ENCODE measurements at regions not wholly inside any gene's neighbourhood (a gene's known extent, or its start where the extent isn't known, plus 50 kb on each side); places are given as distances from the start of the nearest gene placed in this dataset.

GRCh38 chr10:35855155-35855947 lies 213.3 kb upstream of the FZD8 start:
- no peaks in the 10 kb centered on the region for H3K9me3 ChIP-seq (ENCODE audit: low read depth)
- no peak overlapping the region for H3K4me3 ChIP-seq
- H3K4me1 ChIP-seq (ENCODE audit: low read depth), result no peaks in the 10 kb centered on the region
- no peaks in the 10 kb centered on the region for H3K36me3 ChIP-seq
- TF ChIP-seq CTCF (IDR thresholded peaks at IDR 0.05; ENCODE audit: low read depth, low read length), result no peak
- no peaks in the 10 kb centered on the region for H3K27me3 ChIP-seq
- no peak for DNase-seq (ENCODE audit: low read depth in 1 of 2, low spot score in 1 of 2)
- H3K27ac ChIP-seq, result no peak overlapping the region

DNA sequence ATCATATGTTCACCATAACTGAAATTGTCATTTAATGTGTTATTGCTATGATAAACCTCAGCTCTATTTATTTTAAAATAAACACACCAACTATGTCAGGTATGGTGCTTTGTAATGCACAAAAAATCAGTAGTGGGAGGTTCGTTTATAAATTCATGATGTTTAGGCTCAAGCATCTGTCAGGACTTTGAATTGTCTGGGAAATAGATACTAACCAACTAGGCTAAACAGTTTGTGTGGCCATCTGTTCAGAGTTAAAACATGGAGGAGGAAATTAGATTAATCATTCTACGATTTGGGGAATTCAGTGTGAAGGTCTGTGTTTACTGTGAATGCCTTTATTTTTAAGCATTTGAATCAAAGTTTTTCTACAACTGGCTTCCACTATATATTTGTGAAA lies 212.6 kb upstream of the FZD8 start:
- no peak for TF ChIP-seq CTCF (IDR thresholded peaks at IDR 0.05; ENCODE audit: low read depth, low read length)
- Histone ChIP-seq H3K9me3 (ENCODE audit: low read depth) (no peaks in the 10 kb centered on the region), H3K4me3 (no peak overlapping the region), H3K27ac (no peak overlapping the region), H3K27me3 (no peaks in the 10 kb centered on the region), H3K4me1 (ENCODE audit: low read depth) (peaks cover 1% of the 10 kb centered on the region), H3K36me3 (no peaks in the 10 kb centered on the region)
- DNase-seq (ENCODE audit: low read depth in 1 of 2, low spot score in 1 of 2), result no peak

- no peaks in the 10 kb centered on the region for H3K27me3 ChIP-seq
- no peak for TF ChIP-seq CTCF (IDR thresholded peaks at IDR 0.05; ENCODE audit: low read depth, low read length)
Observed at GRCh38 chr10:35852721-35853120, 210.6 kb upstream of the FZD8 start.

DNA sequence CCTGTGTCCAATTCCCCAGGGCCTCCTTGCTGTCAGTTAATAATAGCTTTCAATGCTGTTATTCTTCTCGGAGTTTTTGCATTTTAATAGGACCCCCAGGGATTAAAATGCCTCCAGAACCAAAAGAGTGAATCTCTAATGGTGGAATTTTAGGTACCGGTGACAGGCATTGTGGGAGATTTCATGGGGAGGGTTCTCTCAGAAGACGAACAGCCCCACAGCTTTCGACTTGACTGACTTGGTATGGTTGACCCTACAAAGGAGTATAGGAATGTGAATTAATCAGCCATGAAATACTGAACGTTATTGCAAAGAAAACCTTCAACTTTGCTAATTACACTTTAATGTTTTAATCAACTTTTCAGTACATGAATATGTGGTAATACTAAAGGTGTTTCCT lies 206.3 kb upstream of the FZD8 start:
- no peak overlapping the region for H3K4me3 ChIP-seq
- DNase-seq (ENCODE audit: low read depth in 1 of 2, low spot score in 1 of 2), result no peak

More at GRCh38 chr10:35852721-35853120, 210.6 kb upstream of the FZD8 start:
- Histone ChIP-seq H3K4me1 (ENCODE audit: low read depth) (peaks cover 21% of the 10 kb centered on the region), H3K4me3 (no peak overlapping the region), H3K36me3 (no peaks in the 10 kb centered on the region), H3K9me3 (ENCODE audit: low read depth) (no peaks in the 10 kb centered on the region), H3K27ac (no peak overlapping the region)
- DNase-seq (ENCODE audit: low read depth in 1 of 2, low spot score in 1 of 2), result no peak

DNA sequence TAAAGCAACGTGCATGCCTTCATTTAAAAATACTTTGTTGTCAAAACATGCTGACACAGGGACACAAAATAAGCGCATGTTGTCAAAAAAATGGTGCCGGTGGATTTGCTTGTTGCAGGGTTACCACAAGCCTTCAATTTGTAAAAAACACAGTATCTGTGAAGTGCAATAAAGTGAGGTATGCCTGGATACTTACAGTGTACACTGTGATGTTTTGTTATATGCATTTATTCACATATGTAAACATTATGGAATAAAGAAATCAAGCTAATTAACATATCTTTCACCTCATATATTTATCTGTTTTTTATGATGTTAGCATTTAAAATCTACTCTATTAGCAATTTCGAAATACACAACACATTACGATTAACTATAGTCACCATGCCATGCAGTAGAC lies 202.6 kb upstream of the FZD8 start:
- Histone ChIP-seq H3K27me3 (no peaks in the 10 kb centered on the region), H3K36me3 (no peaks in the 10 kb centered on the region), H3K27ac (no peak overlapping the region), H3K4me1 (ENCODE audit: low read depth) (peaks cover 36% of the 10 kb centered on the region), H3K9me3 (ENCODE audit: low read depth) (no peaks in the 10 kb centered on the region), H3K4me3 (no peak overlapping the region)
- no peak for DNase-seq (ENCODE audit: low read depth in 1 of 2, low spot score in 1 of 2)
- TF ChIP-seq CTCF (IDR thresholded peaks at IDR 0.05; ENCODE audit: low read depth, low read length), result no peak

More for the DNA sequence above, 206.3 kb upstream of the FZD8 start:
- Histone ChIP-seq H3K9me3 (ENCODE audit: low read depth) (no peaks in the 10 kb centered on the region), H3K27me3 (no peaks in the 10 kb centered on the region), H3K27ac (peak overlapping the region; percentile 38), H3K36me3 (no peaks in the 10 kb centered on the region), H3K4me1 (ENCODE audit: low read depth) (peaks cover 34% of the 10 kb centered on the region)
- no peak for TF ChIP-seq CTCF (IDR thresholded peaks at IDR 0.05; ENCODE audit: low read depth, low read length)
